ENCODE measurements at regions not wholly inside any gene's neighbourhood (a gene's known extent, or its start where the extent isn't known, plus 50 kb on each side); places are given as distances from the start of the nearest gene placed in this dataset.

DNA sequence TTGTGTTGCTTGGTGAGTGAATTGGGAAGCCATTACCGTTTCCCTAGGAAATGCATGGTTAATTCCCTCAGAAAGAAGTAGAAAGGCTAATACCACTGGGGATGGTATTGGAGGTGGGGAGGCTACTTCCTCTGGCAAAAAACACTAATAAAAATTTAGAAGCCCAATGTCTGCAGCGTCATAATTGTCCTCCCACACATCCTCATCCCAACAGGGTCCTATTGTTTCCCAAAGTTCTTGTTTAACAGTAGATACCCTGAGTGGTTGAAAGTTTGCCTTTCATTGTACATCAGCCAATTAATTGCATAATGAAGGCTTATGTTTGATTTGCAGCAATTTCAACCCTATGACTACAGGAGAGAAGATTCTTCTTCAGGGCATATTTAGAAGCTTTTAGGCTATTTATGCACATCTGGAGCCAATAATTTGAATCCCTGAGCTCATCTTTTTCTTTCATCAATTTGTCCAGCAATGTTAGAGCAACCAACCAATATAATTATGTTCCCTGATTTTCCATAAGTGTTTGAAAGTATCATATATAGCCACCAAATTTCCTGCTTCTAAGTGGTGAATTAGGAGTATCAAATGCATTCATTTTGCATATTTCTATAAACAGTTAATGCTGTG lies 491.0 kb downstream of the SLITRK5 start (continued):
- TF ChIP-seq, protein P1, sequence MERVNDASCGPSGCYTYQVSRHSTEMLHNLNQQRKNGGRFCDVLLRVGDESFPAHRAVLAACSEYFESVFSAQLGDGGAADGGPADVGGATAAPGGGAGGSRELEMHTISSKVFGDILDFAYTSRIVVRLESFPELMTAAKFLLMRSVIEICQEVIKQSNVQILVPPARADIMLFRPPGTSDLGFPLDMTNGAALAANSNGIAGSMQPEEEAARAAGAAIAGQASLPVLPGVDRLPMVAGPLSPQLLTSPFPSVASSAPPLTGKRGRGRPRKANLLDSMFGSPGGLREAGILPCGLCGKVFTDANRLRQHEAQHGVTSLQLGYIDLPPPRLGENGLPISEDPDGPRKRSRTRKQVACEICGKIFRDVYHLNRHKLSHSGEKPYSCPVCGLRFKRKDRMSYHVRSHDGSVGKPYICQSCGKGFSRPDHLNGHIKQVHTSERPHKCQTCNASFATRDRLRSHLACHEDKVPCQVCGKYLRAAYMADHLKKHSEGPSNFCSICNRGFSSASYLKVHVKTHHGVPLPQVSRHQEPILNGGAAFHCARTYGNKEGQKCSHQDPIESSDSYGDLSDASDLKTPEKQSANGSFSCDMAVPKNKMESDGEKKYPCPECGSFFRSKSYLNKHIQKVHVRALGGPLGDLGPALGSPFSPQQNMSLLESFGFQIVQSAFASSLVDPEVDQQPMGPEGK (CRISPR knock-in tag; IDR thresholded peaks at IDR 0.05; ENCODE audit: borderline replicate concordance) = no peak
- TF ChIP-seq RBM39 (optimal IDR thresholded peaks at IDR 0.05; ENCODE audit: low read depth, low read length) = no peak
- TF ChIP-seq ZFP1 (CRISPR knock-in tag; IDR thresholded peaks at IDR 0.05) = no peak
- no peak for TF ChIP-seq ZNF253 (CRISPR knock-in tag; conservative IDR thresholded peaks at IDR 0.05)
- TF ChIP-seq, protein P2, sequence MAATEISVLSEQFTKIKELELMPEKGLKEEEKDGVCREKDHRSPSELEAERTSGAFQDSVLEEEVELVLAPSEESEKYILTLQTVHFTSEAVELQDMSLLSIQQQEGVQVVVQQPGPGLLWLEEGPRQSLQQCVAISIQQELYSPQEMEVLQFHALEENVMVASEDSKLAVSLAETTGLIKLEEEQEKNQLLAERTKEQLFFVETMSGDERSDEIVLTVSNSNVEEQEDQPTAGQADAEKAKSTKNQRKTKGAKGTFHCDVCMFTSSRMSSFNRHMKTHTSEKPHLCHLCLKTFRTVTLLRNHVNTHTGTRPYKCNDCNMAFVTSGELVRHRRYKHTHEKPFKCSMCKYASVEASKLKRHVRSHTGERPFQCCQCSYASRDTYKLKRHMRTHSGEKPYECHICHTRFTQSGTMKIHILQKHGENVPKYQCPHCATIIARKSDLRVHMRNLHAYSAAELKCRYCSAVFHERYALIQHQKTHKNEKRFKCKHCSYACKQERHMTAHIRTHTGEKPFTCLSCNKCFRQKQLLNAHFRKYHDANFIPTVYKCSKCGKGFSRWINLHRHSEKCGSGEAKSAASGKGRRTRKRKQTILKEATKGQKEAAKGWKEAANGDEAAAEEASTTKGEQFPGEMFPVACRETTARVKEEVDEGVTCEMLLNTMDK (IDR thresholded peaks at IDR 0.05; ENCODE audit: borderline replicate concordance, insufficient read depth, low read depth, low read length, poor library complexity, severe bottlenecking) = no peak
- TF ChIP-seq, protein P3, sequence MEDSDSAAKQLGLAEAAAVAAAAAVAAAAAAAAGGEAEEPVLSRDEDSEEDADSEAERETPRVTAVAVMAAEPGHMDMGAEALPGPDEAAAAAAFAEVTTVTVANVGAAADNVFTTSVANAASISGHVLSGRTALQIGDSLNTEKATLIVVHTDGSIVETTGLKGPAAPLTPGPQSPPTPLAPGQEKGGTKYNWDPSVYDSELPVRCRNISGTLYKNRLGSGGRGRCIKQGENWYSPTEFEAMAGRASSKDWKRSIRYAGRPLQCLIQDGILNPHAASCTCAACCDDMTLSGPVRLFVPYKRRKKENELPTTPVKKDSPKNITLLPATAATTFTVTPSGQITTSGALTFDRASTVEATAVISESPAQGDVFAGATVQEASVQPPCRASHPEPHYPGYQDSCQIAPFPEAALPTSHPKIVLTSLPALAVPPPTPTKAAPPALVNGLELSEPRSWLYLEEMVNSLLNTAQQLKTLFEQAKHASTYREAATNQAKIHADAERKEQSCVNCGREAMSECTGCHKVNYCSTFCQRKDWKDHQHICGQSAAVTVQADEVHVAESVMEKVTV (CRISPR knock-in tag; IDR thresholded peaks at IDR 0.05) = no peak
- TF ChIP-seq TAF15 (IDR thresholded peaks at IDR 0.05; ENCODE audit: low read depth, low read length) = no peak
- TF ChIP-seq PRMT5 (CRISPR knock-in tag; IDR thresholded peaks at IDR 0.05) = no peak
- TF ChIP-seq, protein P4, sequence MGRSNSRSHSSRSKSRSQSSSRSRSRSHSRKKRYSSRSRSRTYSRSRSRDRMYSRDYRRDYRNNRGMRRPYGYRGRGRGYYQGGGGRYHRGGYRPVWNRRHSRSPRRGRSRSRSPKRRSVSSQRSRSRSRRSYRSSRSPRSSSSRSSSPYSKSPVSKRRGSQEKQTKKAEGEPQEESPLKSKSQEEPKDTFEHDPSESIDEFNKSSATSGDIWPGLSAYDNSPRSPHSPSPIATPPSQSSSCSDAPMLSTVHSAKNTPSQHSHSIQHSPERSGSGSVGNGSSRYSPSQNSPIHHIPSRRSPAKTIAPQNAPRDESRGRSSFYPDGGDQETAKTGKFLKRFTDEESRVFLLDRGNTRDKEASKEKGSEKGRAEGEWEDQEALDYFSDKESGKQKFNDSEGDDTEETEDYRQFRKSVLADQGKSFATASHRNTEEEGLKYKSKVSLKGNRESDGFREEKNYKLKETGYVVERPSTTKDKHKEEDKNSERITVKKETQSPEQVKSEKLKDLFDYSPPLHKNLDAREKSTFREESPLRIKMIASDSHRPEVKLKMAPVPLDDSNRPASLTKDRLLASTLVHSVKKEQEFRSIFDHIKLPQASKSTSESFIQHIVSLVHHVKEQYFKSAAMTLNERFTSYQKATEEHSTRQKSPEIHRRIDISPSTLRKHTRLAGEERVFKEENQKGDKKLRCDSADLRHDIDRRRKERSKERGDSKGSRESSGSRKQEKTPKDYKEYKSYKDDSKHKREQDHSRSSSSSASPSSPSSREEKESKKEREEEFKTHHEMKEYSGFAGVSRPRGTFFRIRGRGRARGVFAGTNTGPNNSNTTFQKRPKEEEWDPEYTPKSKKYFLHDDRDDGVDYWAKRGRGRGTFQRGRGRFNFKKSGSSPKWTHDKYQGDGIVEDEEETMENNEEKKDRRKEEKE (IDR thresholded peaks at IDR 0.05; ENCODE audit: borderline replicate concordance in 1 of 2, control insufficient read depth in 1 of 2, low read depth in 2 of 2, low read length in 1 of 2) = no peak
- TF ChIP-seq, protein P5, sequence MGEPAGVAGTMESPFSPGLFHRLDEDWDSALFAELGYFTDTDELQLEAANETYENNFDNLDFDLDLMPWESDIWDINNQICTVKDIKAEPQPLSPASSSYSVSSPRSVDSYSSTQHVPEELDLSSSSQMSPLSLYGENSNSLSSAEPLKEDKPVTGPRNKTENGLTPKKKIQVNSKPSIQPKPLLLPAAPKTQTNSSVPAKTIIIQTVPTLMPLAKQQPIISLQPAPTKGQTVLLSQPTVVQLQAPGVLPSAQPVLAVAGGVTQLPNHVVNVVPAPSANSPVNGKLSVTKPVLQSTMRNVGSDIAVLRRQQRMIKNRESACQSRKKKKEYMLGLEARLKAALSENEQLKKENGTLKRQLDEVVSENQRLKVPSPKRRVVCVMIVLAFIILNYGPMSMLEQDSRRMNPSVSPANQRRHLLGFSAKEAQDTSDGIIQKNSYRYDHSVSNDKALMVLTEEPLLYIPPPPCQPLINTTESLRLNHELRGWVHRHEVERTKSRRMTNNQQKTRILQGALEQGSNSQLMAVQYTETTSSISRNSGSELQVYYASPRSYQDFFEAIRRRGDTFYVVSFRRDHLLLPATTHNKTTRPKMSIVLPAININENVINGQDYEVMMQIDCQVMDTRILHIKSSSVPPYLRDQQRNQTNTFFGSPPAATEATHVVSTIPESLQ (CRISPR knock-in tag; IDR thresholded peaks at IDR 0.05) = no peak
- TF ChIP-seq HDAC2 (IDR thresholded peaks at IDR 0.05) = no peak
- TF ChIP-seq, protein P6, sequence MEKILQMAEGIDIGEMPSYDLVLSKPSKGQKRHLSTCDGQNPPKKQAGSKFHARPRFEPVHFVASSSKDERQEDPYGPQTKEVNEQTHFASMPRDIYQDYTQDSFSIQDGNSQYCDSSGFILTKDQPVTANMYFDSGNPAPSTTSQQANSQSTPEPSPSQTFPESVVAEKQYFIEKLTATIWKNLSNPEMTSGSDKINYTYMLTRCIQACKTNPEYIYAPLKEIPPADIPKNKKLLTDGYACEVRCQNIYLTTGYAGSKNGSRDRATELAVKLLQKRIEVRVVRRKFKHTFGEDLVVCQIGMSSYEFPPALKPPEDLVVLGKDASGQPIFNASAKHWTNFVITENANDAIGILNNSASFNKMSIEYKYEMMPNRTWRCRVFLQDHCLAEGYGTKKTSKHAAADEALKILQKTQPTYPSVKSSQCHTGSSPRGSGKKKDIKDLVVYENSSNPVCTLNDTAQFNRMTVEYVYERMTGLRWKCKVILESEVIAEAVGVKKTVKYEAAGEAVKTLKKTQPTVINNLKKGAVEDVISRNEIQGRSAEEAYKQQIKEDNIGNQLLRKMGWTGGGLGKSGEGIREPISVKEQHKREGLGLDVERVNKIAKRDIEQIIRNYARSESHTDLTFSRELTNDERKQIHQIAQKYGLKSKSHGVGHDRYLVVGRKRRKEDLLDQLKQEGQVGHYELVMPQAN (IDR thresholded peaks at IDR 0.05; ENCODE audit: borderline replicate concordance) = no peak

All from K562 (cell line).